ENCODE measurements at regions not wholly inside any gene's neighbourhood (a gene's known extent, or its start where the extent isn't known, plus 50 kb on each side); places are given as distances from the start of the nearest gene placed in this dataset.
A peak's percentile ranks its signal among the peaks of the same experiment; 100 is the strongest.

DNA sequence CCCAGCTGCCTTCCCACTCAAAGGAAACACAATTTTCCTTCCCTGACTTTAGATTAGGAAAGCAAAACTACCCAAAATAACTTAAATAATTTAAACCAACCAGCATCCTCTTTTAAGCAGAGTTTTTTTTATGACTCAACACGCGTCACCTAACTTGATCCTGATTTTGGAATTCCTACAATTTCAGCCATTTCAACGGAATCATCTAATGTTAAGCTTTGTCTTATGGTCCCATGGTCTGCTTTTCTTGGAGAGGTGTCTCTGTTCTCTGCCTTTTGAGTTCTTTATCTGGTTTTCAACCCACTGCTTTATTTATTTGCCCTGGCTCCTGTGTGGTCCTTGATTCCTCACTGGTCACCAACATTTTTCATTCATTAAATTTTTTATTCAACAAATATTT lies 219.2 kb upstream of the ARHGEF26 start:
- Histone ChIP-seq H3K4me3 (replicated peaks in 1 of 2; ENCODE audit: low read depth in 1 of 2, low read length in 2 of 2) (no peak overlapping the region), H4K20me1 (ENCODE audit: insufficient read depth) (no peaks in the 10 kb centered on the region), H2AFZ (ENCODE audit: low read depth, low read length, poor library complexity, severe bottlenecking) (peak overlapping the region; percentile 66), H3K4me1 (ENCODE audit: control insufficient read depth in 1 of 2, insufficient read depth in 2 of 2, low read length in 2 of 2) (peaks cover 0 to 9% of the 10 kb centered on the region in 2 experiments; a peak in 2 of 4 replicates), H3K4me2 (ENCODE audit: low read length) (peak overlapping the region; percentile 9), H3K9me2 (ENCODE audit: insufficient read depth) (no peaks in the 10 kb centered on the region), H3K36me3 (ENCODE audit: control insufficient read depth in 1 of 2, insufficient read depth in 2 of 2, low read length in 2 of 2) (no peaks in the 10 kb centered on the region), H3K9me3 (ENCODE audit: control insufficient read depth in 1 of 2, insufficient read depth in 1 of 2, low read depth in 1 of 2, low read length in 2 of 2) (no peaks in the 10 kb centered on the region), H3K9ac (ENCODE audit: low read length) (no peak overlapping the region), H3K79me2 (ENCODE audit: insufficient read depth, low read length) (no peaks in the 10 kb centered on the region), H3K27me3 (ENCODE audit: insufficient read depth, low read length) (no peaks in the 10 kb centered on the region), H3K27ac (ENCODE audit: low read depth, low read length) (no peak overlapping the region)
- DNase-seq (ENCODE audit: low read depth, low spot score), result no peak
- no TSS peak for BruUV-seq (replicated peaks)
- no peak for ATAC-seq
- RAD21 ChIA-PET (ENCODE audit: low non-redundant PET in 1 of 2, low total read pairs in 2 of 2, uncharacterized antibody in 2 of 2, unreplicated experiment in 2 of 2), result no interaction called here
- TF ChIP-seq ELF1 (IDR thresholded peaks at IDR 0.05; ENCODE audit: borderline replicate concordance, low read depth), result no peak
- TF ChIP-seq ZNF274 (IDR thresholded peaks at IDR 0.05; ENCODE audit: low read depth, low read length), result no peak
- no peak for TF ChIP-seq POLR2A (IDR thresholded peaks at IDR 0.05; ENCODE audit: borderline replicate concordance, extremely low read depth, insufficient read depth, insufficient read length)
- no peak for TF ChIP-seq YY1 (IDR thresholded peaks at IDR 0.05; ENCODE audit: extremely low read depth, insufficient replicate concordance, low read depth, low read length)
- no peak for TF ChIP-seq TCF7L2 (IDR thresholded peaks at IDR 0.05; ENCODE audit: borderline replicate concordance, extremely low read depth, insufficient read depth, insufficient read length)
- TF ChIP-seq ZBTB33 (IDR thresholded peaks at IDR 0.05; ENCODE audit: extremely low read depth, insufficient replicate concordance, low read length), result no peak
- TF ChIP-seq ATF3 (IDR thresholded peaks at IDR 0.05), result no peak
- no peak for TF ChIP-seq FOSL1 (IDR thresholded peaks at IDR 0.05; ENCODE audit: low read depth)
- no peak for TF ChIP-seq SRF (IDR thresholded peaks at IDR 0.05; ENCODE audit: low read depth)
- no peak for TF ChIP-seq RAD21 (IDR thresholded peaks at IDR 0.05; ENCODE audit: low read depth)
- POLR2A ChIA-PET, result no interaction called here
- intact Hi-C loops (cut with micrococcal nuclease), result no loop called here
- CTCF ChIA-PET, result no interaction called here

Measured in HCT116 (cell line).